NCI-H774 (cell line): ENCODE measurements at regions not wholly inside any gene's neighbourhood (a gene's known extent, or its start where the extent isn't known, plus 50 kb on each side); places are given as distances from the start of the nearest gene placed in this dataset.
"Not testable (repeated sequence)": the region's sequence is repeated elsewhere in the genome, so short reads cannot be mapped to it uniquely, and the experiment has no call there.

Experiments used
- DNase-seq: peaks from one replicate; lab custom pipeline; 2025; lab: John Stamatoyannopoulos, UW

DNA sequence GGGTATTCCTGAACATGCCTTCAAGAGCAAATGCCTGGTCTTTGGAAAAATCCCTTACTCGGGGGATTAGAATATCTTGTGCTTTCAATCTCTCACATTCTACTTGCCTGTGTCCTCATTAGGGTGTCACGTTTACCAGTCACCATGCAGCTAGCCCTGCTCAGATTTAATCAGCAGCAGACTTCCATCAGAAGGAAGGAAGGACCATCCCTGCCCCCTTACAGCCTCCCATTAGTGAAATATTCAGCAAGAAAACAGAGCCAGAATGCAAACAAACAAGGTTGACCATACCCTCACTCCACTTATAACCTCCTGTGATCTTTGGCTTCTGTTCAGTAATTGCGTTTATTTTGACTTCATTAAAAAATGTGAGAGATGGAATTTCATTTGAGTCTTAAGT lies 208.6 kb downstream of the CXCL12 start:
- DNase-seq = no peak

DNA sequence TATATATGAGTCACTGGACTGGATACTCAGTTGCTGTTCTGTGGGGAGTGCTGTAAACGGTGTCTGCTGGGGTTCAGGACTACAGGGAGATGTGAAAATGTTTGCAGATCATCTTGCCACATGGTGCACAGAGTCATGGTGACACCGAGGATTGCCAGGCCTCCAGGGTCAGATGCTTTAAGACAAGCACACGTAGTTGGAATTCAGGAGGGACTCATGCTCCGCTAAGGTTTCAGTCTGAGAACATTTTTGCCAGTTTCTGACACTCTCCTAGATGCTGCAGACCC lies 211.3 kb downstream of the CXCL12 start:
- DNase-seq = no peak

DNA sequence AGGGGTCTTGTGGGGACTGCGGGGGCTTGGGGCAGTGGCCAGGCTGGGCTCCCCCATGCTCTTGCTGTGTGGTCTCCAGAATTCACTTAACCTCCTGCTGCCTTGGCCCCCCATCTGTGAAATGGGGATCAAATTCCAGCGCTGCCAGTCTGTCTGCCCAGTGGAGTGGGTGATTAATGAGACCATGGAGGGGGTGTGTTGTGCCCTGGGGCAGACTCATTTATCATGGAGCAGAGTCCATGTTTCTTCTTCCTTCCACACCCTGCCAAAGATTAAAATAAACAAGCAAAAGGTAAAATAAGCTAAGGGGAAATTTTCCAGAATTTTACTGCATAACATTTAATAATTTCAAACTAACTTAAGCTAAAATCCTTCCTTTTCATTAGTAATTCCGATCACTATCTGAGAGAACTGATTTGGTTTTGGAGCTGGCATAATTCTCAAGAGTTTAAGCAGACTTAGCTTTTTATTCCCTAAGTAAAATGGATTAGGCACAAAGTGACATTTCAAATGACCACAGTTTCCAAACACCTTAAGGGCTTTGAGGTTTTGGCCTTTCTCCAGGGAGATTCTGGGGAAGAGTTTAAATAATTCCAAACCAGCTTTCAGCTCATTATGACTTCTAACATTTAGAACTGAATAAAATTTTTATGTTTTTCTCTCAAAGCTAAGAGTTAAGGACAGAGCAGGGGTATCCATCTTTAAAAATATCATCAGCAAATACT lies 211.9 kb downstream of the CXCL12 start:
- no peak for DNase-seq

DNA sequence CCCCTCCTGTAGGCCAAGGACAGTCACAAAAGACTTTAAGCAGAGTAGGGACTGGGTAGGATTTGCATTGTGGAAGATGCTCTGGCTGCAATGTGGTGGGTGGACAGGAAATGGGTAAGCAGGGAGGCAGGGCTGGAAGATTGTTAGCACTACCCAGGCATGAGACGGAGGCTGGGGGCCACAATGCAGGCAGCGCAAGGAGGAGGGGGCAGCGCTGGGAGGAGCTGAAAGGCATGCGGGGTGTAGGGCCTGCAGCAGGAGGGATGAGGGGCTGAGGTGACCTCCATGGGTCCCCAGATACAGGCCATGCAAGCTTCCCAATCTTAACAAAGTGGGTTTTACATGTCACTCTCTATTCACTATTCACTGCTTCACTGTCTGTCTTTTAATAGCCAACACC lies 213.1 kb downstream of the CXCL12 start:
- no peak for DNase-seq

DNA sequence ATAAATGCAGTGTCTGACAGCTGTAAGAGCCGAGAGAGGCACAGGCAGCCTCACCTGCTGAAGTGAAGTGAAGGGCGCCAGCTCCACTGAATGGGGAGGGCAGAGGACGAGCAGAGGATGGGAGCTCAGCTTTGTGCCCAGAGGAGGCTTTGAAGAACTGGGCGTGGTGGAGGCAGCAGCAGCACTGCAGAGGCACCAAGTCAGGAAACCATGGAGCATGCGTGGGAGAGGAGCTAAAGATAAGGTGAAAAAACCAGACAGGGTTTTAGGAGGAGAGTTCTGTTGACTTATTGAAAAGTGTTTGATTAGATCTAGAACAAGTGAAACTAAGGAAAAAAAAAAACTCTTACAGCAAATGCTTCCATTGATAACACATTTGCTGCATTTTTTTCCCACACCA lies 216.4 kb downstream of the CXCL12 start:
- no peak for DNase-seq

DNA sequence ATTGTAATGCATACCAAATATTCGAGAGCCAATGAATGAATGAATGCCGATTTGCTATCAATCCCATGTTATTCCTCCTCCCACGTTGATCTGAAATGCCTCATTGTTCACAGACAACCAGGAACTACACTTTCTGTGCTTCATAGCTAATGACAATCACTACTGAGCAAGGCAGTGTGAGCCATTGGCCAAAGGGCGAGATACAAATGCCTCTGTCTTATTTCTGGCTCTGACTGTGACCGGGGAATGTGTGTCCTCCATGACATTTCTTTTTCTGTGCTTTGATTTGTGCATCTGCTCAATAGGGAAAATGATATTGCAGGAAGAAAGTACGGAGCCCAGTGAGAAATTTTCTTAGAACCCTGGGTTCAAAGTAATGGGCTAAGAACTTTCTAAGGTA lies 217.1 kb downstream of the CXCL12 start:
- DNase-seq = no peak

DNA sequence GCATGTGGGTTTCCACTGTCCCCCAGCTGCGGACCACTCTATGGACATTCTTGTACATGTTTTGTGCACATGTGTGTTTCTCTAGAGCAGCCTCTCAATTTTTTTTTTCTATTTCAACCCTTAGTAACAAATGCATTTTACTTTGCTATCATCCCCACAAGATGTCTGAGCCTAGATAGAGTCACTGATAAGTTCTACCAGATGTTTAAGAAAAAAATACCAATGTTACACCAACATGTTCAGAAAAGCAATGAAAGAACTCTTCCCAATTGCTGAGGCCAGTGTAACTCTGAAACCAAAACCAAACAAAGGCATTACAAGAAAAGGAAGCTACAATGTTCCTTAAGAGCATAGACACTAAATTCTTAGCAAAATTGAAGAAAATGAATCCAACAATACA lies 218.5 kb downstream of the CXCL12 start:
- no peak for DNase-seq

DNA sequence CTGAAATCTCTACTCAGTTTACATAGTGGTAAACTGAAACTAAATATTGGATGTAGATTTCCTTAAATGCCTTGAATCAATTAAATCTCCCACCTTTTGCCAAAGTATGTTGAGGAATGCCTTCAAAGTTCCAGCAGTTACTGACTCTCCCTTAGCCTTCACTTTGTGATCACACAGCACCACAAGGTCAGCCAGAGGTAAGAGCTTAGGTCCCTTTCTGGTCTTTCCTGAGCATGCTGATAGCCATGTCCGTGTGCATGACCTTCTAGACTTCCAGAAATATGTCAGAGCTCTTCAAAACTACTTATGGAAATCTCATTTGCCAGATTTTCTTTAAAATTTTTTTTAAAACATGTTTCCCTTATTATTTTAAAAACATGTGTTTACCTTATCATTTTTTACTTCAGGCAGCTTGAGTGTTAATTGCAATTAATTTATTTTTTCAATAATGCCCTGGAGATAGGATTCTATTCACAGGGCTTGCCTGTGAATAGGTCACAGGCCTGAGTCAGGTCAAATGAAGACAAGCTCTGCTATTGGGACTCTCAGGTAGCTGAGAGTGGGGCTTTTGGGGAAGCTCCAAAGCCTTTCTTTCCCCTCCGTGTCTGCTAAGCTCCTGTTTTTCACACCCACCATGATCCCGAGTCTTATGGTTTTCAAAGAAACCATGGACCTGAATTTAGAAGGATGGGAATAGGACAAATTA lies 220.5 kb downstream of the CXCL12 start:
- DNase-seq = no peak

DNA sequence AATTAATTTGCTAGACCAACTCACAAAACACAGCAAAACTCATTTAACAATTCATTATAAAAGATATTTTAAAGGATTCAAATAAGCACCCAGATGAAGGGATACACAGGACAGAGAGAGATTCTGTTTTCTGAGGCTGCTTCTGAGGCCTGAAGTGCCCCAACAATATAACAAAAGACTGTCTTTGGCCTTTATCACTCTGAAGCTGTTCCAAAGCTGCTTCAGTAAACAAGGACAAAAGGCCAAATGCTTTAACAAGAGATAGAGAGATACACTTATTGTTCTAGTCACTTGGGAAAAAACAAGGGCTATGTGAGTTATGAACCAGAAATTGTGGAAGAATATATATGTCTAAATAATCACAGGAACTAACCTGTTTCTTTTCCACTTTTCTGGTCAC lies 223.7 kb downstream of the CXCL12 start:
- DNase-seq = no peak

DNA sequence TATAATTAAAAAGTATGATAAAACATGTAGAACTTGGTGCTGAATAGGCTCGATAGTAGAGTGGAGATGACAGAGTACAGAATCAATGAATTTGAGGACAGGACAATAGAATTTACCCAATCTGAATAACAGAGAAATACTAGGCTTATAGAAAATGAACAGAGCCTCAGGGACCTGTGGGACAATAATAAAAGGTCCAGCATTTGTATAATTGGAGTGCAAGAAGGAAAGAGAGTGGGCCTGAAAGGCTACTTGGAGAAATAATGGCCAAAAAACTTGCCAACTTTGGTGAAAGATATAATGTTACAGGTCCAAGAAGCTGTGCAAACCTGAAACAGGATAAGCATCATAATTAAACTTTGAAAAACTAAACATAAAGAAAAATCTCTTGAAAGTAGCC lies 227.3 kb downstream of the CXCL12 start:
- DNase-seq = no peak

DNA sequence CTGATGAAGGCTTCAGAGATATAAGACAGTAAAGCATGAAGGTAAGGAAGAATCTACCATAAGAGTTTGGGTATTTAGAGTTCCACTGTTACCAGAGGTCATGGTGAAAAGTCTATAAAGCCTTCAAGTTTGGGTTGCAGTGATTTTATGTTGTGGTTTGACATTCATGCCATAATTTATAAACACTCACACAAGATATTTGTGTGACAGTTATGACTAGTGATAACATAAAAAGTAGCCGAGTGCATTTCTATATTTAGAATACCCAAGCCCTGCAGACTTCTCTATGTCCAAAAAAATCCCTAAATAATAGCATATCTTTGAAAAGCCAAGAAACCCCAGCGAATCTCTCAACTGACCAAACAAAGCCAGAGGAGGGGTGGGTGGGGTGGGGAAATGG lies 229.9 kb downstream of the CXCL12 start:
- no peak for DNase-seq

DNA sequence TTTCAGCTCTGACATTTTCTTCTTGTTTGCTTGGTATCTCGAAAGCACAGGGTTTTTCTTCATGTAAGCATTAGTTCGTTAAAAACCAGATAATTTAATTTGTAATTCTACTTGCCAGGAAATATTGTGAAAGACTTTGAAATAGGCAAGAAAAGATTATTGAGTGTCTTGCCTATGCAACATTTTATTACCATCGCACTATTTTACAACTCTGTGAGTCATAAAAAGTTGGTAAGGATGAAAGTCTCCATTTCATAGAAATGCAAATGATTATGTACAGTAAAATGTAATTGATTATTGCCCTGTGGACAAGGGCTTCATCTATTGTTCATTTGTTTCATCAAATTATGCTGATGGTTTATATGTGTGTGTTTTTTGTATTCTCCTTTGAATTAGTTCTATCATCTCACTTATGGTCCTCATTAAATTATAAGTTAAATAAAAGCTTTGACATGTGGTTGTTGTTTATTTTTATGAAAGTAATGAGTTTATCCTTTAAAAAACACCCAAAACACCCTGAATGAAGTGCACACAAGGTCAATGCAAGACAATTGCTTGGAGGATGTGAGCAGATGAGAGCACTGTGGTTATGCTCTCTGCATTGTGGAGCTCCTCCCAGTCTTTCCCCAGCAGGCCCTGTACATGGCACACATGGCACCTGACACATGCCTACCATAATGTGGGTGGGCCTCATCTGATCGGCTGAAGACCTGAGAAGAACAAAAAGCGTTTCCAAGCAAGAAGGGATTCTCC lies 230.8 kb downstream of the CXCL12 start:
- no peak for DNase-seq

DNA sequence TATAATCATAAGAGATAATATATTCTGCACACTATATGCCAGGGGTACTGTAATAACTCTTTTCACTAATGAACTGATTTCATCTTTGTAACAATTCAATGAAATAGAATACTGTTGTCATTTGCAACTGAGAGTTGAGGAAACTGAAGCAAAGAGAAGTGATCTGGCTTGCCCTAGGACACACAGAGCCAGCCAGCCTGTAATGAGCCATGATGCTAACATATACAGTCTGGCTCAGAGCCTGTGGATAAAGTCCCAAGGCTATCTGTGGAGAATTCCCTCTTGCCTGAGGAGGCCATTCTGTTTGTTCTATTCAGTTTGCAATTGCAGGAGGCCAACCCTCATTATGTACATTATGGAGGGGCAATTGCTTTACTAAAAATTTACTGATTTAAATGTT lies 241.3 kb downstream of the CXCL12 start:
- no peak for DNase-seq

DNA sequence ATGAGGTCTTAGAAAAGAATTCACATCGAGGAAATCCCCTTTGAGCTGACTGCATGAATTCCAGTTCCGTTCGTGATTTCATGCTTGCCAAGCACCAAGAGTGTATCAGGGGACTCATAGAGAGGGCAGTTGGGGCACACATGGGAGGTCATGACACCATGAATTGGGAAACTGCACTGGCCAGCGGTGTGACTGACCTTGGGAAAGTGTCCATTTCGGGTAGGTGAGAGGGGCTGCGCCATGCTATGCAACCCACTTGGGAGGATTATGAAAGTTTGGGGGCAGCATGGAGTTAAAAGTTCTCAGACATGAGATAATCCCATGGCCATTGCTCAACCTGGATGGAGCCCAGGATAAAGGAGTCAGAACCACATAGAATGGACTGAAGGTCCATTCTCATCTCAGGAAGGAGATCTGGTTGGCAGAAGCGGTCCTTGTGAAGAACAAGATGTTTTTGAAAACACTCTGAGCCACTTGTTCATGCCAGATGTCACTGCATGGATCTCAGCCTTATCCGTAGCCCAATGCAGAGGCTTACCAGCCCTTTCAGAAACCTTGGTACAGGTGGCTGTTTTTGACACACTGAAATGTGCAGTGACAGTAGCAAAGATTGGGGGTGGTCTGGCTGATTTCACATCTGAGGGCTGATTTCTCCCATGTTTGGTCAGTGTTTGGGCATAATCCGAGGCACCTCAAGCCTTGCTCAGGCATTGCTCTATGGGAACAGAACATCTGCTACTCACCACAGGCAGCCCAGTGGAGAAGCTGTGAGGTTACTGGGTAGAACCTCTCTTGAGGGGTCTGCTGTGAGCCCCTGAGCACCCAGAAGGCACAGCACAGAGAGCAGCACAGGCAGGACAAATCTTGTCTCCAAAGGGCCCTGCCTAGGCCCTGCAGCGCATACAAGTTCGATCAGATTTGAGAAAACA lies 252.3 kb downstream of the CXCL12 start:
- DNase-seq = no peak

DNA sequence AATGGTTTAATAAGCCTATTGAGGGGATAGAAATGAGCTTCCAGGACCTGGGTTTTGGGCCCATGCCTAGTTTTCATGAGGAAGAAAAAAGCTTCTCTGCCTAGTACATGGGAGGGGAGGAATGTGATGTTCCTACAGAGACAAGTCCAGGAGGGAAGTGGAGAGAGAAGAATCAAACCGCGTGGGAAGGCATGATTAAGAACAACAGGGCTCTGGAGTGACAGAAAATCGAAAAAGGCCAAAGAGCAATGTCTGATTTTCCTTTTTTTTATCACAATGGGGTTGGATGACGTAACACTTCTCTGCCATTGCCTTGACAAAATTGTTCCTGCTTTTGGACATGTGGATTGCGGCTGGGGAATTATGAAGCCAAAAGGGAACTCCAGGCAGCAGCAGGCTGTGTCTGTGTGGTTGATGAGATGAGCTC lies 258.6 kb downstream of the CXCL12 start:
- no peak for DNase-seq

DNA sequence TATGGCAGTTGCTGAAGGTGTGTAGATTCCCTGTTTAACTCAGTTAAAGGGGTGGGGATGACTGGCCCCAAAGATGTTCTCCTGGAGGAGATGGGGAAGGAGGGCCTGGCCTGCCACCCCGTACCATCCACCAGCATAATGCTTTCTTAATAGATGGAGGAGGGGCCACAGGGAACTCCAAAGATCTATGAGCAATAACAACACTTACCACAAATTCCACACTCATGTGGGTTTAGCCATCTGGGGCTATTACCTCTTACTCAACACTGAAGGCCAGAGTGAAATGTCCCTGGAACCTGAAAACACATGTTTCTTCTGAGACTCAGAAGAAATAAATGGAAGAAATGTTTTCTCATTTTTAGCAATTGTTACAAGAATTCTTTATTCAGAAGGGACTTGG lies 259.0 kb downstream of the CXCL12 start:
- DNase-seq = no peak

DNA sequence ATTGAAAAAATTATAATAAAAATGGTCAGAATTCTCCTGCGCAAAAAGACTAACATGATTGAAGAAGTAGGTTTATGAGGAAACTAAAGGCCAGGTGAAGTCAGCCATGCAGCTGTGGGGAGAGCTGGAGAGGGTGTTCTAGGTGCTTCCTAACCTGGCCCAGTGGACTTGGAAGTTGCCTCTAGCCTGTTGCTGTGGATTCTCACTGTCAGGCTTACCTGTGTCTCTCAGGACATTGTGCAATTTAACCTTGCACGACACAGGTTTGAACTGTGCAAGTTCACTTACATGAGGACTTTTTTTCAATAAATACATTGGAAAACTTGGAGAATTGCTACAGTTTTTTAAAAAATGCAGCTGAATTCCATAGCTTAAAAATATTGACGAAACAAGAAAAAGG lies 266.4 kb downstream of the CXCL12 start:
- DNase-seq = no peak

DNA sequence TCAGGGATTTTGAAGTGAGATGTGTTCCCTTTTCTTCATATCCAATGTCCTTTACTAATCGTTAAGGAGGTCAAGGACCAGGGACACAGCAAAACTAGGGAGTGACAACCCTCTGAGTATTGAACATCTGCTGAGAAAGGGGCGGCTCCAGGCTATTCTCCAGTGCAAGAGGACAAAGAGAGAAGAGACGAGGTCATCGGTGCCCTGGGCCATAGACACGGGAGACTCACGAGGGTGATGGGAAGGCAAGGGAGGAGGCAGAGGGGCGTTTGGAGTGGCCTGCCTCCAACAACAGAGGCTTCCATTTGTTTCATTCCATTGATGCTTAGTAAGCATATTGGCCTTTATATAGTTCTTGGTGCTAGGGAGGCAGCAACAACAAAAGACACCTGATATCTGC lies 268.4 kb downstream of the CXCL12 start:
- no peak for DNase-seq

DNA sequence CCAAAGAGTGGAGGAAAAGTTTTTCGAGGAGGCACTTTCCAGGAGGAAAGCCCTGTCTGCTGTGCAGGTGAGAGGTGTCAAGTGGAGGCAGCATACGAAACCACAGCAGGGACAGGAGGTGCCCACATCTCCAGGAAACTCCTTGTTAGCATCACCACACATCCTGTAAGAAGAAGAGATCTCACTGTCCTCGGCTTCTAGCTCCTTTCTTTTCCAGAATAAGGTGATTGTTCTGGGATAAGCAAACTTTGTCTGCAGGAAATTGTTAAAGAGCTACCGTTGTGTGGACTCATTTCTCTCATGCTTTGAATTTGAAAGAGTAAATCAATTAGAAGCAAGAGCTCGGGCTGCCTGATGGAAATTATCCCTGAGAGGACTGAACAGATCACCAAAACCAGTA lies 269.4 kb downstream of the CXCL12 start:
- DNase-seq = no peak

DNA sequence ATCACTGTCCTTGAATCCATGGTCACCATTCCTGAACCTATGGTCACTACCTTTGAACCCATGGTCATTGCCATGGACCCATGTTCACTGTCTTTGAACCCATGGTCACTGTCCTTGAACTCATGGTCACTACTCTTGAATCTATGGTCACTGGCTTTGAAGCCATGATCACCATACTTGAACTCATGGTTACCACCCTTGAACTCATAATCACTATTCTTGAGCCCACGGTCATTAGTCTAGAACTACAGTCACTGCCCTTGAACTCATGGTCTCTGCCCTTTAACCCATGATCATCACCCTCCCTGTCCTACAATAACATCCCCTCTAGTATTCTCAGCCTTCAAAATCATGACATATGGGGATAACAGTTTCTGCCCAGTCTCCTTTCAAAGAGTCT lies 270.5 kb downstream of the CXCL12 start:
- DNase-seq = no peak

DNA sequence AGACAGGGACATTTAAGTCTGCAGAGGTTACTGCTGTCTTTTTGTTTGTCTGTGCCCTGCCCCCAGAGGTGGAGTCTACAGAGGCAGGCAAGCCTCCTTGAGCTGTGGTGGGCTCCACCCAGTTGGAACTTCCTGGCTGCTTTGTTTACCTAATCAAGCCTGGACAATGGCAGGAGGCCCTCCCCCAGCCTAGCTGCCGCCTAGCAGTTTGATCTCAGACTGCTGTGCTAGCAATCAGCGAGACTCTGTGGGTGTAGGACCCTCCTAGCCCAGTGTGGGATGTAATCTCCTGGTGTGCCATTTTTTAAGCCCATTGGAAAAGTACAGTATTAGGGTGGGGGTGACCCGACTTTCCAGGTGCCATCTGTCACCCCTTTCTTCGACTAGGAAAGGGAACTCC lies 272.6 kb downstream of the CXCL12 start:
- not testable (repeated sequence) for DNase-seq

DNA sequence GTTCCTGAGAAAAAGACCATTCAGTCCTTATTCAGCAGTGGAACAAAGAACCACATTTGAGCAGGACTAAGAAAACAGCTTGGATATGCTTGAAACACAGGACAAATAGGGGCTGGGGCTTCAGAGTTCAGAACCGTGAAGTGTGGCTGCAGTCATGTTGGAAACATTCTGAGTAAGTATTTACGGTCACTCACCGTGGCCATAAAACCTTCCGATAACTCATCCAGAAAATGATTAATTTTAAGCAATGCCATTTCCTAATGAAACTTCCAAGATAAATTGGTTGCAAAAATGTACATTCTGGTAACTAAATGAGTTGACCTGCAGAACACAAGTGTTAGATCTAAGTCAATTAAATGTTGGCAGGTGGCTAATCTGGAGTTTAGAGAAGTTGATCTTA lies 279.2 kb downstream of the CXCL12 start:
- no peak for DNase-seq
